ELF-1 (cell line): ENCODE measurements at regions not wholly inside any gene's neighbourhood (a gene's known extent, or its start where the extent isn't known, plus 50 kb on each side); places are given as distances from the start of the nearest gene placed in this dataset.

Experiments
- DNase-seq: peaks from one replicate; pipeline ENCODE4 v3.0.0-alpha.2; 2016; ENCODE audit warnings: low read depth, low spot score

GRCh38 chr7:35386816-35387706 lies 133.2 kb upstream of the TBX20 start:
- DNase-seq = no peak

- no peak for DNase-seq
Measured at GRCh38 chr7:35386082-35386815, 132.3 kb upstream of the TBX20 start.

GRCh38 chr7:35384761-35385700 lies 131.1 kb upstream of the TBX20 start:
- DNase-seq = no peak

- DNase-seq = no peak
Measured at GRCh38 chr7:35380739-35381224, 126.9 kb upstream of the TBX20 start.

GRCh38 chr7:35379481-35379880 lies 125.6 kb upstream of the TBX20 start:
- no peak for DNase-seq

GRCh38 chr7:35375516-35375915 lies 121.6 kb upstream of the TBX20 start:
- no peak for DNase-seq

GRCh38 chr7:35374858-35375257 lies 121.0 kb upstream of the TBX20 start:
- peak; percentile 43 for DNase-seq

- no peak for DNase-seq
Measured at GRCh38 chr7:35371221-35371620, 117.3 kb upstream of the TBX20 start.

- no peak for DNase-seq
Measured at GRCh38 chr7:35370687-35371086, 116.8 kb upstream of the TBX20 start.

- DNase-seq = peak; percentile 76
Measured at GRCh38 chr7:35366167-35367155, 112.6 kb upstream of the TBX20 start.

- no peak for DNase-seq
Measured at GRCh38 chr7:35365523-35365922, 111.6 kb upstream of the TBX20 start.

- DNase-seq = no peak
Measured at GRCh38 chr7:35362341-35362740, 108.4 kb upstream of the TBX20 start.

GRCh38 chr7:35359423-35359822 lies 105.5 kb upstream of the TBX20 start:
- no peak for DNase-seq

- DNase-seq = no peak
Measured at GRCh38 chr7:35356495-35356894, 102.6 kb upstream of the TBX20 start.

GRCh38 chr7:35355911-35356310 lies 102.0 kb upstream of the TBX20 start:
- DNase-seq = peak; percentile 31

- DNase-seq = no peak
Measured at GRCh38 chr7:35355199-35355598, 101.3 kb upstream of the TBX20 start.

GRCh38 chr7:35353481-35353880 lies 99.6 kb upstream of the TBX20 start:
- peak; percentile 64 for DNase-seq

- no peak for DNase-seq
Measured at GRCh38 chr7:35351466-35351865, 97.6 kb upstream of the TBX20 start.

GRCh38 chr7:35348611-35349400 lies 94.9 kb upstream of the TBX20 start:
- DNase-seq = peak; percentile 40

GRCh38 chr7:35342786-35343185 lies 88.9 kb upstream of the TBX20 start:
- DNase-seq = no peak
